Loucy (cell line): ENCODE measurements at regions not wholly inside any gene's neighbourhood (a gene's known extent, or its start where the extent isn't known, plus 50 kb on each side); places are given as distances from the start of the nearest gene placed in this dataset.

ENCODE experiments used
- H2AFZ ChIP-seq: fragments of 200-600 bp; sonication (generic); 2 replicates; pipeline ENCODE4 v1.6.0; 2016; ENCODE audit warnings: antibody characterized with exemption, mild to moderate bottlenecking, low read length, moderate library complexity
- H3F3A ChIP-seq: fragments of 200-600 bp; 2 replicates; pipeline ENCODE4 v1.6.0; 2016; ENCODE audit warnings: antibody characterized with exemption, low read depth, mild to moderate bottlenecking
- H3K27me3 ChIP-seq: fragments of 200-600 bp; sonication (generic); 2 replicates; pipeline ENCODE4 v1.6.1; 2014; ENCODE audit warnings: low read length, mild to moderate bottlenecking; ENCODE audit not compliant: insufficient read depth, poor library complexity, severe bottlenecking
- H3K36me3 ChIP-seq: fragments of 200-600 bp; sonication (generic); 2 replicates; pipeline ENCODE4 v1.6.1; 2016; ENCODE audit warnings: low read length; ENCODE audit not compliant: insufficient read depth
- H3K4me1 ChIP-seq: fragments of 200-600 bp; sonication (generic); 2 replicates; pipeline ENCODE4 v1.5.1; 2014; ENCODE audit warnings: low read length, mild to moderate bottlenecking; ENCODE audit not compliant: insufficient read depth, poor library complexity, severe bottlenecking
- H3K4me2 ChIP-seq: fragments of 200-600 bp; sonication (generic); 2 replicates; pipeline ENCODE4 v1.6.0; 2014; ENCODE audit warnings: antibody characterized with exemption, low read length, low read depth, mild to moderate bottlenecking; ENCODE audit not compliant: poor library complexity, severe bottlenecking
- H3K4me3 ChIP-seq: fragments of 200-600 bp; sonication (generic); 2 replicates; pipeline ENCODE4 v1.5.1; 2014; ENCODE audit warnings: low read length, mild to moderate bottlenecking, mixed read lengths; ENCODE audit not compliant: poor library complexity, severe bottlenecking
- H3K79me2 ChIP-seq: fragments of 200-600 bp; sonication (generic); 2 replicates; pipeline ENCODE4 v1.6.1; 2014; ENCODE audit warnings: low read length; ENCODE audit not compliant: insufficient read depth
- H3K9ac ChIP-seq: fragments of 200-600 bp; sonication (generic); 2 replicates; pipeline ENCODE4 v1.6.0; 2014; ENCODE audit warnings: mild to moderate bottlenecking, low read depth, low read length, moderate library complexity; ENCODE audit not compliant: poor library complexity, severe bottlenecking
- H3K9me2 ChIP-seq: fragments of 200-600 bp; sonication (generic); replicated peaks from 2 replicates; pipeline ENCODE4 v1.6.1; 2016; ENCODE audit warnings: low read depth, low read length, mixed read lengths
- H3K9me3 ChIP-seq: fragments of 200-600 bp; sonication (generic); 2 replicates; pipeline ENCODE4 v1.6.1; 2014; ENCODE audit warnings: mild to moderate bottlenecking, antibody characterized with exemption, low read length, low read depth; ENCODE audit not compliant: insufficient read depth
- H4K20me1 ChIP-seq: fragments of 200-600 bp; sonication (generic); 2 replicates; pipeline ENCODE4 v1.6.0; 2014; ENCODE audit warnings: antibody characterized with exemption, low read length, mild to moderate bottlenecking; ENCODE audit not compliant: insufficient read depth, poor library complexity, severe bottlenecking
- CTCF ChIP-seq: fragments of 200-600 bp; sonication (generic); conservative IDR thresholded peaks from 2 replicates; pipeline ENCODE4 v1.5.1; 2014; ENCODE audit warnings: mild to moderate bottlenecking, antibody characterized with exemption, low read length
- EZH2phosphoT487 ChIP-seq: fragments of 200-600 bp; IDR thresholded peaks from 2 replicates; pipeline ENCODE4 v1.6.1; 2018; ENCODE audit warnings: antibody characterized with exemption, mild to moderate bottlenecking, moderate library complexity, borderline replicate concordance

- no peak overlapping the region for H2AFZ ChIP-seq
- no peaks in the 10 kb centered on the region for H3K27me3 ChIP-seq
- H3K9me3 ChIP-seq = no peaks in the 10 kb centered on the region
- no peaks in the 10 kb centered on the region for H3F3A ChIP-seq
- no peak for TF ChIP-seq CTCF
- TF ChIP-seq EZH2phosphoT487 = no peak
- no peak overlapping the region for H3K4me3 ChIP-seq
- no peaks in the 10 kb centered on the region for H3K9me2 ChIP-seq
- no peaks in the 10 kb centered on the region for H3K79me2 ChIP-seq
- H3K4me2 ChIP-seq = no peak overlapping the region
- H4K20me1 ChIP-seq = no peaks in the 10 kb centered on the region
- H3K9ac ChIP-seq = no peak overlapping the region
- no peaks in the 10 kb centered on the region for H3K36me3 ChIP-seq
- H3K4me1 ChIP-seq = no peaks in the 10 kb centered on the region
Measured at GRCh38 chr15:36406911-36407310, 172.5 kb upstream of the CDIN1 start.

GRCh38 chr15:36407647-36408046 is 171.8 kb upstream of the CDIN1 start:
- Histone ChIP-seq H4K20me1 (no peaks in the 10 kb centered on the region), H3K9me2 (no peaks in the 10 kb centered on the region), H2AFZ (no peak overlapping the region), H3K36me3 (no peaks in the 10 kb centered on the region), H3F3A (no peaks in the 10 kb centered on the region), H3K27me3 (no peaks in the 10 kb centered on the region), H3K4me2 (no peak overlapping the region), H3K4me1 (no peaks in the 10 kb centered on the region), H3K9me3 (no peaks in the 10 kb centered on the region), H3K4me3 (no peak overlapping the region), H3K9ac (no peak overlapping the region), H3K79me2 (no peaks in the 10 kb centered on the region)
- TF ChIP-seq CTCF = no peak
- no peak for TF ChIP-seq EZH2phosphoT487

- no peak overlapping the region for H3K4me3 ChIP-seq
- no peak overlapping the region for H2AFZ ChIP-seq
- H4K20me1 ChIP-seq = no peaks in the 10 kb centered on the region
- H3K4me2 ChIP-seq = no peak overlapping the region
- no peaks in the 10 kb centered on the region for H3K27me3 ChIP-seq
- H3K9ac ChIP-seq = no peak overlapping the region
- no peaks in the 10 kb centered on the region for H3K4me1 ChIP-seq
- no peak for TF ChIP-seq CTCF
- no peaks in the 10 kb centered on the region for H3K9me3 ChIP-seq
- H3K9me2 ChIP-seq = no peaks in the 10 kb centered on the region
- no peaks in the 10 kb centered on the region for H3K36me3 ChIP-seq
- H3F3A ChIP-seq = no peaks in the 10 kb centered on the region
- H3K79me2 ChIP-seq = no peaks in the 10 kb centered on the region
Measured at GRCh38 chr15:36409819-36410218, 169.6 kb upstream of the CDIN1 start.
